Calu3 (cell line): ENCODE measurements at regions not wholly inside any gene's neighbourhood (a gene's known extent, or its start where the extent isn't known, plus 50 kb on each side); places are given as distances from the start of the nearest gene placed in this dataset.

Source experiments
- BruUV-seq: library from RNA; stranded (reverse); fragments of 400-500 nt; replicated peaks from 2 replicates; lab custom pipeline; 2021; lab: Mats Ljungman, UMichigan
- CTCF ChIA-PET: fragments of 300-600 bp; sonication (Branson Sonifier 250); formaldehyde crosslinking; loops from one replicate; lab custom pipeline; 2022; ENCODE audit warnings: antibody characterized with exemption; lab: Charles Lee
- DNase-seq: peaks from one replicate; pipeline ENCODE4 v3.0.0; 2022
- H3K27ac Mint-ChIP-seq: one replicate; pipeline ENCODE4 v1.8.0; 2022; ENCODE audit warnings: mixed read lengths; ENCODE audit not compliant: unreplicated experiment
- H3K27me3 Mint-ChIP-seq: one replicate; pipeline ENCODE4 v1.8.0; 2022; ENCODE audit warnings: mixed read lengths; ENCODE audit not compliant: unreplicated experiment
- H3K36me3 Mint-ChIP-seq: one replicate; pipeline ENCODE4 v1.8.0; 2022; ENCODE audit warnings: mild to moderate bottlenecking, moderate library complexity, mixed read lengths; ENCODE audit not compliant: insufficient read depth, unreplicated experiment
- H3K4me1 Mint-ChIP-seq: one replicate; pipeline ENCODE4 v1.8.0; 2022; ENCODE audit warnings: mild to moderate bottlenecking, low read depth, mixed read lengths; ENCODE audit not compliant: unreplicated experiment
- H3K4me3 Mint-ChIP-seq: one replicate; pipeline ENCODE4 v1.8.0; 2022; ENCODE audit warnings: mild to moderate bottlenecking, low read depth, moderate library complexity, mixed read lengths; ENCODE audit not compliant: unreplicated experiment
- H3K9me3 Mint-ChIP-seq: one replicate; pipeline ENCODE4 v1.8.0; 2022; ENCODE audit warnings: low read depth, mixed read lengths; ENCODE audit not compliant: unreplicated experiment
- CTCF ChIP-seq: fragments of 200-600 bp; IDR thresholded peaks from one replicate; pipeline ENCODE4 v1.8.0; 2022; ENCODE audit warnings: antibody characterized with exemption; ENCODE audit not compliant: unreplicated experiment
- intact Hi-C: fragments of 100-400 bp; cut with micrococcal nuclease; formaldehyde crosslinking; loops from one replicate; pipeline ENCODE4 v1.10.0; 2022; ENCODE audit not compliant: unreplicated experiment

GRCh38 chr1:193619911-193620310 lies 433.5 kb upstream of the B3GALT2 start:
- H3K36me3 Mint-ChIP-seq, result no peaks in the 10 kb centered on the region
- no TSS peak for BruUV-seq
- no peak overlapping the region for H3K4me3 Mint-ChIP-seq

DNA sequence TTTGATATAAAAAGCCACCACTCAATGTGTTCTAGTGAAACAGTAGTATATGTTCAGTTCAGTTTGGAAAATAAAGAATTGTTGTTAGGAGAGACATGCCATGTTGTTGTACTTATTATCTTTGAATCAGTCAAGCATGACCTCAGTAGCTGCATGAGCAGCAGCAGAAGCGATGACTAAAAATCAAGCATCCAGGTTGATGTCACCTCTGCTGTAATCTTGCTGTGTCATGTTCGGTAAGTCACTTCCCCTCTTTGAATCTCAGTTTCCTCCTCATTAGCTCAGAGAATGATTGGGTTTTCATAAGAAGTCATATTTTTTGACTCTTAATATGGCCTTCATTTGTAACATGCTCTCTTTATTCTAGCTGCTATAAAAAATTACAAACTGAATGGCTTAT lies 428.4 kb upstream of the B3GALT2 start:
- H3K4me1 Mint-ChIP-seq, result no peaks in the 10 kb centered on the region
- no peak overlapping the region for H3K4me3 Mint-ChIP-seq
- TF ChIP-seq CTCF, result no peak
- H3K27ac Mint-ChIP-seq, result no peak overlapping the region
- no peaks in the 10 kb centered on the region for H3K27me3 Mint-ChIP-seq
- H3K9me3 Mint-ChIP-seq, result peaks cover 2% of the 10 kb centered on the region
- CTCF ChIA-PET, result no interaction called here
- DNase-seq, result no peak
- intact Hi-C loops, result no loop called here
- no peaks in the 10 kb centered on the region for H3K36me3 Mint-ChIP-seq
- BruUV-seq, result no TSS peak

More at GRCh38 chr1:193619911-193620310, 433.5 kb upstream of the B3GALT2 start:
- intact Hi-C loops, result no loop called here
- peaks cover 5% of the 10 kb centered on the region for H3K9me3 Mint-ChIP-seq
- no peak overlapping the region for H3K27ac Mint-ChIP-seq
- no peaks in the 10 kb centered on the region for H3K4me1 Mint-ChIP-seq
- no peak for DNase-seq
- CTCF ChIA-PET, result no interaction called here
- H3K27me3 Mint-ChIP-seq, result no peaks in the 10 kb centered on the region
- no peak for TF ChIP-seq CTCF

- no peak for DNase-seq
- intact Hi-C loops, result no loop called here
- peaks cover 2% of the 10 kb centered on the region for H3K9me3 Mint-ChIP-seq
- no peak overlapping the region for H3K4me3 Mint-ChIP-seq
- H3K27ac Mint-ChIP-seq, result no peak overlapping the region
- BruUV-seq, result no TSS peak
- no peaks in the 10 kb centered on the region for H3K4me1 Mint-ChIP-seq
- no peaks in the 10 kb centered on the region for H3K36me3 Mint-ChIP-seq
- no peaks in the 10 kb centered on the region for H3K27me3 Mint-ChIP-seq
- TF ChIP-seq CTCF, result no peak
- CTCF ChIA-PET, result no interaction called here
These were observed 427.9 kb upstream of the B3GALT2 start for GRCh38 chr1:193614275-193614674.

GRCh38 chr1:193613041-193613440 lies 426.6 kb upstream of the B3GALT2 start:
- BruUV-seq, result no TSS peak
- peaks cover 4% of the 10 kb centered on the region for H3K9me3 Mint-ChIP-seq
- no peak for TF ChIP-seq CTCF
- DNase-seq, result no peak
- H3K36me3 Mint-ChIP-seq, result no peaks in the 10 kb centered on the region
- H3K27me3 Mint-ChIP-seq, result no peaks in the 10 kb centered on the region
- no peak overlapping the region for H3K27ac Mint-ChIP-seq
- intact Hi-C loops, result no loop called here
- CTCF ChIA-PET, result no interaction called here
- H3K4me3 Mint-ChIP-seq, result no peak overlapping the region
- H3K4me1 Mint-ChIP-seq, result no peaks in the 10 kb centered on the region
